IMR-90 (cell line): ENCODE measurements at regions not wholly inside any gene's neighbourhood (a gene's known extent, or its start where the extent isn't known, plus 50 kb on each side); places are given as distances from the start of the nearest gene placed in this dataset.

ENCODE experiments used
- ATAC-seq: fragments of 200-7000 bp; cut with Tn5 transposase; 2 replicates; pipeline ENCODE4 v1.9.1; 2020; ENCODE audit warnings: low read depth, mild to moderate bottlenecking, moderate library complexity
- BruUV-seq: library from RNA; stranded (reverse); fragments of 400-500 nt; replicated peaks from 2 replicates; lab custom pipeline; 2021; lab: Mats Ljungman, UMichigan
- CTCF ChIA-PET: fragments of 300-600 bp; formaldehyde crosslinking; extraction: SDS; loops from one replicate; lab custom pipeline; 2021; ENCODE audit warnings: antibody characterized with exemption; lab: Yijun Ruan, JAX
- POLR2A ChIA-PET: fragments of 300-600 bp; sonication (Branson Sonifier 250); formaldehyde crosslinking; loops from one replicate; lab custom pipeline; 2022; ENCODE audit warnings: antibody characterized with exemption; ENCODE audit not compliant: unreplicated experiment; lab: Charles Lee
- DNase-seq: peaks from one replicate; pipeline ENCODE4 v3.0.0; 2013
- H2AFZ ChIP-seq: replicated peaks from 2 replicates; pipeline ENCODE3; 2013; ENCODE audit warnings: low read length, mild to moderate bottlenecking; ENCODE audit not compliant: poor library complexity
- H2AK5ac ChIP-seq: 2 replicates; pipeline ENCODE4 v1.6.1; 2013; ENCODE audit warnings: low read depth, low read length, inconsistent platforms
- H2AK9ac ChIP-seq: replicated peaks from 2 replicates; pipeline ENCODE3; 2013; ENCODE audit warnings: mild to moderate bottlenecking, low read depth, low read length, moderate library complexity; ENCODE audit not compliant: poor library complexity
- H2BK120ac ChIP-seq: 2 replicates; pipeline ENCODE4 v1.6.1; 2013; ENCODE audit warnings: low read depth, low read length, inconsistent platforms
- H2BK15ac ChIP-seq: 3 replicates; pipeline ENCODE4 v1.6.1; 2013; ENCODE audit warnings: low read depth, low read length, inconsistent platforms
- H2BK20ac ChIP-seq: 2 replicates; pipeline ENCODE4 v1.6.1; 2013; ENCODE audit warnings: low read depth, mild to moderate bottlenecking, inconsistent platforms, low read length, moderate library complexity
- H2BK5ac ChIP-seq: 2 replicates; pipeline ENCODE4 v1.6.1; 2013; ENCODE audit warnings: mild to moderate bottlenecking, low read depth, low read length, inconsistent platforms; ENCODE audit not compliant: poor library complexity, severe bottlenecking
- H3K14ac ChIP-seq: replicated peaks from 2 replicates; pipeline ENCODE4 v1.6.1; 2013; ENCODE audit warnings: low read depth, low read length, inconsistent platforms
- H3K18ac ChIP-seq: 2 replicates; pipeline ENCODE4 v1.6.1; 2013; ENCODE audit warnings: low read depth, low read length, control low read depth
- H3K23ac ChIP-seq: 2 replicates; pipeline ENCODE4 v1.6.1; 2013; ENCODE audit warnings: low read depth, low read length, inconsistent platforms
- H3K27ac ChIP-seq: 2 replicates; pipeline ENCODE4 v1.5.1; 2013; ENCODE audit warnings: mild to moderate bottlenecking, control low read depth, low read length; ENCODE audit not compliant: insufficient read depth
- H3K27me3 ChIP-seq: 2 replicates; pipeline ENCODE4 v1.6.1; 2013; ENCODE audit warnings: low read length; ENCODE audit not compliant: control insufficient read depth, insufficient read depth
- H3K36me3 ChIP-seq: 2 replicates; pipeline ENCODE4 v1.6.1; 2013; ENCODE audit warnings: low read length, mixed read lengths; ENCODE audit not compliant: control insufficient read depth, insufficient read depth
- H3K4ac ChIP-seq: 2 replicates; pipeline ENCODE4 v1.6.1; 2013; ENCODE audit warnings: low read depth, low read length, inconsistent platforms
- H3K4me1 ChIP-seq: 2 replicates; pipeline ENCODE4 v1.6.1; 2013; ENCODE audit warnings: low read length, mixed read lengths; ENCODE audit not compliant: control insufficient read depth, insufficient read depth
- H3K4me2 ChIP-seq: 2 replicates; pipeline ENCODE4 v1.6.1; 2013; ENCODE audit warnings: low read depth, mild to moderate bottlenecking, control low read depth, low read length, moderate library complexity
- H3K4me3 ChIP-seq: 2 replicates; pipeline ENCODE4 v1.5.1; 2013; ENCODE audit warnings: low read depth, mild to moderate bottlenecking, control low read depth, low read length, moderate library complexity; ENCODE audit not compliant: insufficient read depth
- H3K56ac ChIP-seq: 2 replicates; pipeline ENCODE4 v1.6.1; 2013; ENCODE audit warnings: low read length, inconsistent platforms; ENCODE audit not compliant: insufficient read depth; ENCODE audit errors: extremely low read depth
- H3K79me1 ChIP-seq, 2 experiments: 2 replicates each; pipeline ENCODE4 v1.6.1; 2013; ENCODE audit warnings: low read length in 2 of 2, inconsistent platforms in 1 of 2, low read depth in 1 of 2
- H3K9ac ChIP-seq: 2 replicates; pipeline ENCODE4 v1.6.1; 2013; ENCODE audit warnings: low read depth, low read length, control low read depth
- H3K9me1 ChIP-seq: 2 replicates; pipeline ENCODE4 v1.6.1; 2013; ENCODE audit warnings: low read length, inconsistent platforms; ENCODE audit not compliant: insufficient read depth
- H3K9me3 ChIP-seq: 2 replicates; pipeline ENCODE4 v1.6.1; 2013; ENCODE audit warnings: low read length; ENCODE audit not compliant: control insufficient read depth, insufficient read depth
- H4K20me1 ChIP-seq: 2 replicates; pipeline ENCODE4 v1.6.1; 2013; ENCODE audit warnings: low read length, inconsistent platforms; ENCODE audit not compliant: insufficient read depth
- H4K5ac ChIP-seq: 2 replicates; pipeline ENCODE4 v1.6.1; 2013; ENCODE audit warnings: mild to moderate bottlenecking, low read depth, low read length, control low read depth
- H4K8ac ChIP-seq, 2 experiments: 2 replicates each; pipeline ENCODE4 v1.6.1; 2013; ENCODE audit warnings: low read depth in 2 of 2, low read length in 2 of 2, control low read depth in 1 of 2, inconsistent platforms in 1 of 2
- H4K91ac ChIP-seq: 2 replicates; pipeline ENCODE4 v1.6.1; 2013; ENCODE audit warnings: low read depth, low read length, inconsistent platforms; ENCODE audit not compliant: insufficient read depth
- BHLHE40 ChIP-seq: fragments of 150-350 bp; IDR thresholded peaks from 2 replicates; pipeline ENCODE4 v1.6.1; 2016; ENCODE audit warnings: mild to moderate bottlenecking, low read depth, low read length
- CEBPB ChIP-seq: IDR thresholded peaks from 2 replicates; pipeline ENCODE4 v1.6.1; 2012; ENCODE audit warnings: low read depth, low read length, improper control_type of control experiment
- CHD1 ChIP-seq: IDR thresholded peaks from 2 replicates; pipeline ENCODE4 v1.6.1; 2012; ENCODE audit warnings: low read depth, low read length, improper control_type of control experiment
- CTCF ChIP-seq: conservative IDR thresholded peaks from 2 replicates; pipeline ENCODE4 v1.5.1; 2012; ENCODE audit warnings: mild to moderate bottlenecking, low read depth, low read length, improper control_type of control experiment
- FOS ChIP-seq: fragments of 150-350 bp; IDR thresholded peaks from 2 replicates; pipeline ENCODE4 v1.6.1; 2016; ENCODE audit warnings: low read depth, low read length
- MAFK ChIP-seq: IDR thresholded peaks from 2 replicates; pipeline ENCODE4 v1.6.1; 2012; ENCODE audit warnings: low read depth, low read length, improper control_type of control experiment
- MAZ ChIP-seq: IDR thresholded peaks from 2 replicates; pipeline ENCODE4 v1.6.1; 2012; ENCODE audit warnings: low read depth, mild to moderate bottlenecking, low read length, improper control_type of control experiment, moderate library complexity, borderline replicate concordance
- MXI1 ChIP-seq: IDR thresholded peaks from 2 replicates; pipeline ENCODE4 v1.6.1; 2012; ENCODE audit warnings: low read depth, mild to moderate bottlenecking, low read length, moderate library complexity, borderline replicate concordance
- NFE2L2 ChIP-seq: fragments of 150-350 bp; IDR thresholded peaks from 2 replicates; pipeline ENCODE4 v1.6.1; 2016; ENCODE audit warnings: low read depth, mild to moderate bottlenecking, low read length
- POLR2A ChIP-seq: IDR thresholded peaks from 2 replicates; pipeline ENCODE4 v1.6.1; 2012; ENCODE audit warnings: mild to moderate bottlenecking, low read depth, low read length
- RAD21 ChIP-seq: IDR thresholded peaks from 2 replicates; pipeline ENCODE4 v1.6.1; 2012; ENCODE audit warnings: low read length, improper control_type of control experiment
- RCOR1 ChIP-seq: IDR thresholded peaks from 2 replicates; pipeline ENCODE4 v1.6.1; 2012; ENCODE audit warnings: mild to moderate bottlenecking, low read length, improper control_type of control experiment; ENCODE audit not compliant: insufficient replicate concordance
- RFX5 ChIP-seq: IDR thresholded peaks from 2 replicates; pipeline ENCODE4 v1.8.0; 2012; ENCODE audit warnings: low read depth, mild to moderate bottlenecking, low read length, moderate library complexity
- SMC3 ChIP-seq: fragments of 150-350 bp; IDR thresholded peaks from 2 replicates; pipeline ENCODE4 v1.6.1; 2016; ENCODE audit warnings: low read depth, mild to moderate bottlenecking, antibody characterized with exemption, low read length, moderate library complexity
- USF2 ChIP-seq: fragments of 150-350 bp; IDR thresholded peaks from 2 replicates; pipeline ENCODE4 v1.6.1; 2017; ENCODE audit warnings: mild to moderate bottlenecking, antibody characterized with exemption, low read length, low read depth
- WGBS, 2 experiments: methylation state at CpG; one replicate each; pipeline versions ENCODE4 v1.1.5 to v1.1.7; 2013; ENCODE audit warnings: missing lambda C conversion rate in 2 of 2; ENCODE audit not compliant: insufficient read length in 1 of 2; ENCODE audit errors: extremely low coverage in 2 of 2; 5-methylcytosine and 5-hydroxymethylcytosine counted together
- dilution Hi-C: fragments of 300-500 bp; cut with HindIII; formaldehyde crosslinking; loops from one replicate; pipeline ENCODE4 v1.14.3; 2018; ENCODE audit warnings: low sequenced_read_pairs; ENCODE audit not compliant: unreplicated experiment
- in situ Hi-C: fragments of 300-500 bp; cut with MboI; formaldehyde crosslinking; loops from 3 replicates; pipeline ENCODE4 v1.14.3; 2019; ENCODE audit warnings: low sequenced_read_pairs, inconsistent platforms, mixed read lengths
- intact Hi-C: fragments of 100-400 bp; cut with micrococcal nuclease; formaldehyde crosslinking; loops from 2 replicates; pipeline ENCODE4 v1.10.0; 2022
- TF ChIP-seq, protein P1 (sequence below): fragments of 150-350 bp; IDR thresholded peaks from 2 replicates; pipeline ENCODE4 v1.6.1; 2016; ENCODE audit warnings: low read depth, mild to moderate bottlenecking, low read length, moderate library complexity, borderline replicate concordance

GRCh38 chr5:67639976-67640375, 443.4 kb upstream of the CD180 start:
- Histone ChIP-seq H3K27ac (no peak overlapping the region), H3K14ac (no peak overlapping the region), H4K8ac (no peak overlapping the region), H2BK15ac (no peak overlapping the region), H2AK9ac (no peak overlapping the region), H3K4me1 (no peaks in the 10 kb centered on the region), H2AK5ac (no peak overlapping the region), H3K4me2 (no peak overlapping the region), H3K56ac (no peak overlapping the region), H3K27me3 (no peaks in the 10 kb centered on the region), H3K9ac (no peak overlapping the region), H3K9me3 (0 out of 2 replicates have a peak, but pooled peaks cover 2% of the 10 kb centered on the region), H3K36me3 (no peaks in the 10 kb centered on the region), H4K91ac (no peak overlapping the region), H2AFZ (no peak overlapping the region), H3K4me3 (no peak overlapping the region), H3K18ac (no peak overlapping the region), H2BK120ac (no peak overlapping the region), H2BK20ac (no peak overlapping the region), H4K5ac (no peak overlapping the region), H3K4ac (no peak overlapping the region), H3K79me1 (no peaks in the 10 kb centered on the region), H3K23ac (no peak overlapping the region), H4K20me1 (no peaks in the 10 kb centered on the region), H2BK5ac (no peak overlapping the region), H3K9me1 (no peaks in the 10 kb centered on the region)
- no TSS peak for BruUV-seq
- DNase-seq = no peak
- POLR2A ChIA-PET = no interaction called here
- intact Hi-C loops = no loop called here
- CTCF ChIA-PET = no interaction called here
- in situ Hi-C loops = no loop called here
- TF ChIP-seq RAD21 = no peak
- TF ChIP-seq FOS = no peak
- no peak for TF ChIP-seq RFX5
- TF ChIP-seq BHLHE40 = no peak
- TF ChIP-seq MAZ = no peak
- no peak for TF ChIP-seq CEBPB
- TF ChIP-seq POLR2A = no peak
- TF ChIP-seq CHD1 = no peak
- TF ChIP-seq CTCF = no peak
- TF ChIP-seq USF2 = no peak
- no peak for TF ChIP-seq SMC3
- no peak for TF ChIP-seq NFE2L2
- no peak for TF ChIP-seq MXI1
- no peak for TF ChIP-seq MAFK
- TF ChIP-seq, protein P1, sequence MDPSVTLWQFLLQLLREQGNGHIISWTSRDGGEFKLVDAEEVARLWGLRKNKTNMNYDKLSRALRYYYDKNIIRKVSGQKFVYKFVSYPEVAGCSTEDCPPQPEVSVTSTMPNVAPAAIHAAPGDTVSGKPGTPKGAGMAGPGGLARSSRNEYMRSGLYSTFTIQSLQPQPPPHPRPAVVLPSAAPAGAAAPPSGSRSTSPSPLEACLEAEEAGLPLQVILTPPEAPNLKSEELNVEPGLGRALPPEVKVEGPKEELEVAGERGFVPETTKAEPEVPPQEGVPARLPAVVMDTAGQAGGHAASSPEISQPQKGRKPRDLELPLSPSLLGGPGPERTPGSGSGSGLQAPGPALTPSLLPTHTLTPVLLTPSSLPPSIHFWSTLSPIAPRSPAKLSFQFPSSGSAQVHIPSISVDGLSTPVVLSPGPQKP = no peak
- no peak for TF ChIP-seq RCOR1
- dilution Hi-C loops = no loop called here
- 40% methylated on average over 1 of the region's 2 CpGs; no CpG with 5 or more reads in 1 of the 2 experiments for WGBS, 2 experiments
- ATAC-seq = no peak
